Keratinocyte (primary cell): ENCODE measurements at regions not wholly inside any gene's neighbourhood (a gene's known extent, or its start where the extent isn't known, plus 50 kb on each side); places are given as distances from the start of the nearest gene placed in this dataset.

ENCODE experiments used
- EZH2 ChIP-seq: IDR thresholded peaks from one replicate; pipeline ENCODE4 v1.6.1; 2012; ENCODE audit warnings: inconsistent platforms, mild to moderate bottlenecking, low read length, moderate library complexity
- TF ChIP-seq, protein P1 (sequence below), 3 experiments: IDR thresholded peaks in 1 of 3; conservative IDR thresholded peaks in 1 of 3; optimal IDR thresholded peaks in 1 of 3; 2 replicates in 2 of 3; 3 replicates in 1 of 3; pipeline versions ENCODE3 to v1.5.1; 2011; ENCODE audit warnings: low read length in 3 of 3, mild to moderate bottlenecking in 3 of 3, moderate library complexity in 2 of 3, control low read depth in 1 of 3, inconsistent platforms in 1 of 3; ENCODE audit not compliant: insufficient read depth in 2 of 3; ENCODE audit errors: extremely low read depth in 1 of 3

DNA sequence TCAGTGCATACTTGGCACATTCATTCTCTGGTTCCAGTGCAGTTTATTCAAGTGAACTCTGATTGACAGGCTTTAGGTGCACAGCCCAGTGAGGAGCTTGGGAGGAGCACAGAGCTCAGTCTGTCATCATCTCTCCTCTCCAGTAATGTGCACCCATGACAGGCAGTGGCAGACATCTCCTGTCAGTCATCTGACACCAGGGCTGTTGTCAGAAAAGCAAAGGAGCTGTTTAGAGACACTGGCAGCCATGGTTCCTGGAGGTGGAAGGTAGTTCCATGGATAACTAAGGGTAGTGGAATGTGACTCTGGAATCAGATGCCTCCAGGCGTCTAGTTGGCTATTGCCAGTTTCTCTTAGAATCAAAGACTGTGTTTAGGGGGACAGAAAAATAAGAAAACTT, 308.8 kb downstream of the DCDC2C start:
- TF ChIP-seq, protein P1, sequence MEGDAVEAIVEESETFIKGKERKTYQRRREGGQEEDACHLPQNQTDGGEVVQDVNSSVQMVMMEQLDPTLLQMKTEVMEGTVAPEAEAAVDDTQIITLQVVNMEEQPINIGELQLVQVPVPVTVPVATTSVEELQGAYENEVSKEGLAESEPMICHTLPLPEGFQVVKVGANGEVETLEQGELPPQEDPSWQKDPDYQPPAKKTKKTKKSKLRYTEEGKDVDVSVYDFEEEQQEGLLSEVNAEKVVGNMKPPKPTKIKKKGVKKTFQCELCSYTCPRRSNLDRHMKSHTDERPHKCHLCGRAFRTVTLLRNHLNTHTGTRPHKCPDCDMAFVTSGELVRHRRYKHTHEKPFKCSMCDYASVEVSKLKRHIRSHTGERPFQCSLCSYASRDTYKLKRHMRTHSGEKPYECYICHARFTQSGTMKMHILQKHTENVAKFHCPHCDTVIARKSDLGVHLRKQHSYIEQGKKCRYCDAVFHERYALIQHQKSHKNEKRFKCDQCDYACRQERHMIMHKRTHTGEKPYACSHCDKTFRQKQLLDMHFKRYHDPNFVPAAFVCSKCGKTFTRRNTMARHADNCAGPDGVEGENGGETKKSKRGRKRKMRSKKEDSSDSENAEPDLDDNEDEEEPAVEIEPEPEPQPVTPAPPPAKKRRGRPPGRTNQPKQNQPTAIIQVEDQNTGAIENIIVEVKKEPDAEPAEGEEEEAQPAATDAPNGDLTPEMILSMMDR (optimal IDR thresholded peaks at IDR 0.05 in 1 of 3, IDR thresholded peaks at IDR 0.05 in 1 of 3, conservative IDR thresholded peaks at IDR 0.05 in 1 of 3; ENCODE audit: extremely low read depth in 1 of 3, insufficient read depth in 2 of 3, low read length in 3 of 3), result no peak
- TF ChIP-seq EZH2, result no peak
